Loucy (cell line): ENCODE measurements at regions not wholly inside any gene's neighbourhood (a gene's known extent, or its start where the extent isn't known, plus 50 kb on each side); places are given as distances from the start of the nearest gene placed in this dataset.

Source experiments
- H2AFZ ChIP-seq: fragments of 200-600 bp; sonication (generic); 2 replicates; pipeline ENCODE4 v1.6.0; 2016; ENCODE audit warnings: antibody characterized with exemption, mild to moderate bottlenecking, low read length, moderate library complexity
- H3F3A ChIP-seq: fragments of 200-600 bp; 2 replicates; pipeline ENCODE4 v1.6.0; 2016; ENCODE audit warnings: antibody characterized with exemption, low read depth, mild to moderate bottlenecking
- H3K27me3 ChIP-seq: fragments of 200-600 bp; sonication (generic); 2 replicates; pipeline ENCODE4 v1.6.1; 2014; ENCODE audit warnings: low read length, mild to moderate bottlenecking; ENCODE audit not compliant: insufficient read depth, poor library complexity, severe bottlenecking
- H3K36me3 ChIP-seq: fragments of 200-600 bp; sonication (generic); 2 replicates; pipeline ENCODE4 v1.6.1; 2016; ENCODE audit warnings: low read length; ENCODE audit not compliant: insufficient read depth
- H3K4me1 ChIP-seq: fragments of 200-600 bp; sonication (generic); 2 replicates; pipeline ENCODE4 v1.5.1; 2014; ENCODE audit warnings: low read length, mild to moderate bottlenecking; ENCODE audit not compliant: insufficient read depth, poor library complexity, severe bottlenecking
- H3K4me2 ChIP-seq: fragments of 200-600 bp; sonication (generic); 2 replicates; pipeline ENCODE4 v1.6.0; 2014; ENCODE audit warnings: antibody characterized with exemption, low read length, low read depth, mild to moderate bottlenecking; ENCODE audit not compliant: poor library complexity, severe bottlenecking
- H3K4me3 ChIP-seq: fragments of 200-600 bp; sonication (generic); 2 replicates; pipeline ENCODE4 v1.5.1; 2014; ENCODE audit warnings: low read length, mild to moderate bottlenecking, mixed read lengths; ENCODE audit not compliant: poor library complexity, severe bottlenecking
- H3K79me2 ChIP-seq: fragments of 200-600 bp; sonication (generic); 2 replicates; pipeline ENCODE4 v1.6.1; 2014; ENCODE audit warnings: low read length; ENCODE audit not compliant: insufficient read depth
- H3K9ac ChIP-seq: fragments of 200-600 bp; sonication (generic); 2 replicates; pipeline ENCODE4 v1.6.0; 2014; ENCODE audit warnings: mild to moderate bottlenecking, low read depth, low read length, moderate library complexity; ENCODE audit not compliant: poor library complexity, severe bottlenecking
- H3K9me2 ChIP-seq: fragments of 200-600 bp; sonication (generic); replicated peaks from 2 replicates; pipeline ENCODE4 v1.6.1; 2016; ENCODE audit warnings: low read depth, low read length, mixed read lengths
- H3K9me3 ChIP-seq: fragments of 200-600 bp; sonication (generic); 2 replicates; pipeline ENCODE4 v1.6.1; 2014; ENCODE audit warnings: mild to moderate bottlenecking, antibody characterized with exemption, low read length, low read depth; ENCODE audit not compliant: insufficient read depth
- H4K20me1 ChIP-seq: fragments of 200-600 bp; sonication (generic); 2 replicates; pipeline ENCODE4 v1.6.0; 2014; ENCODE audit warnings: antibody characterized with exemption, low read length, mild to moderate bottlenecking; ENCODE audit not compliant: insufficient read depth, poor library complexity, severe bottlenecking
- EZH2phosphoT487 ChIP-seq: fragments of 200-600 bp; IDR thresholded peaks from 2 replicates; pipeline ENCODE4 v1.6.1; 2018; ENCODE audit warnings: antibody characterized with exemption, mild to moderate bottlenecking, moderate library complexity, borderline replicate concordance
- TF ChIP-seq, protein P1 (sequence below): fragments of 200-600 bp; sonication (generic); conservative IDR thresholded peaks from 2 replicates; pipeline ENCODE4 v1.5.1; 2014; ENCODE audit warnings: mild to moderate bottlenecking, antibody characterized with exemption, low read length

DNA sequence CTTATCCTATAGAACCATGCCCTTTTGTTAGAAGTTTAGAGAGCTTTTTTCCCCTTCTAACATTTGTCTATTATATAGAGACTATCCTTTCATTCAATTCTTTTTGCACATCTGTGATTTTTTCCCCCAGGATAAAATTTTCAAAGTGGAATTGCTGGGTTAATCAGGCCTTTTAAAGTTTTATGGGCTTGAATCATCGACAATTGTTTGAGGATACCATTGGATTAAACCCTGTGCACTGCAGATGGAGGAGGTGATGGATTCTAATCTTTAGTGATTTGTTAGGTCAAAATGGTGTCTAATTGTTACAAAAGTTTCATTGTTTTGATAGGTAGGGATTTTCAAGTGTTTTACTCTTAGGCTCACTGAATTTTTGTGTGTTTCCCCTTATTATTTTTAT, 463.7 kb upstream of the CFAP20DC start:
- no peaks in the 10 kb centered on the region for H3K79me2 ChIP-seq
- H3K9me3 ChIP-seq, result no peaks in the 10 kb centered on the region
- TF ChIP-seq, protein P1, sequence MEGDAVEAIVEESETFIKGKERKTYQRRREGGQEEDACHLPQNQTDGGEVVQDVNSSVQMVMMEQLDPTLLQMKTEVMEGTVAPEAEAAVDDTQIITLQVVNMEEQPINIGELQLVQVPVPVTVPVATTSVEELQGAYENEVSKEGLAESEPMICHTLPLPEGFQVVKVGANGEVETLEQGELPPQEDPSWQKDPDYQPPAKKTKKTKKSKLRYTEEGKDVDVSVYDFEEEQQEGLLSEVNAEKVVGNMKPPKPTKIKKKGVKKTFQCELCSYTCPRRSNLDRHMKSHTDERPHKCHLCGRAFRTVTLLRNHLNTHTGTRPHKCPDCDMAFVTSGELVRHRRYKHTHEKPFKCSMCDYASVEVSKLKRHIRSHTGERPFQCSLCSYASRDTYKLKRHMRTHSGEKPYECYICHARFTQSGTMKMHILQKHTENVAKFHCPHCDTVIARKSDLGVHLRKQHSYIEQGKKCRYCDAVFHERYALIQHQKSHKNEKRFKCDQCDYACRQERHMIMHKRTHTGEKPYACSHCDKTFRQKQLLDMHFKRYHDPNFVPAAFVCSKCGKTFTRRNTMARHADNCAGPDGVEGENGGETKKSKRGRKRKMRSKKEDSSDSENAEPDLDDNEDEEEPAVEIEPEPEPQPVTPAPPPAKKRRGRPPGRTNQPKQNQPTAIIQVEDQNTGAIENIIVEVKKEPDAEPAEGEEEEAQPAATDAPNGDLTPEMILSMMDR, result no peak
- no peak for TF ChIP-seq EZH2phosphoT487
- no peaks in the 10 kb centered on the region for H4K20me1 ChIP-seq
- H3K4me2 ChIP-seq, result no peak overlapping the region
- no peaks in the 10 kb centered on the region for H3F3A ChIP-seq
- H3K27me3 ChIP-seq, result no peaks in the 10 kb centered on the region
- H3K9ac ChIP-seq, result no peak overlapping the region
- H3K36me3 ChIP-seq, result no peaks in the 10 kb centered on the region
- no peak overlapping the region for H3K4me3 ChIP-seq
- H3K9me2 ChIP-seq, result no peaks in the 10 kb centered on the region
- peaks cover 33% of the 10 kb centered on the region for H3K4me1 ChIP-seq
- H2AFZ ChIP-seq, result no peak overlapping the region

DNA sequence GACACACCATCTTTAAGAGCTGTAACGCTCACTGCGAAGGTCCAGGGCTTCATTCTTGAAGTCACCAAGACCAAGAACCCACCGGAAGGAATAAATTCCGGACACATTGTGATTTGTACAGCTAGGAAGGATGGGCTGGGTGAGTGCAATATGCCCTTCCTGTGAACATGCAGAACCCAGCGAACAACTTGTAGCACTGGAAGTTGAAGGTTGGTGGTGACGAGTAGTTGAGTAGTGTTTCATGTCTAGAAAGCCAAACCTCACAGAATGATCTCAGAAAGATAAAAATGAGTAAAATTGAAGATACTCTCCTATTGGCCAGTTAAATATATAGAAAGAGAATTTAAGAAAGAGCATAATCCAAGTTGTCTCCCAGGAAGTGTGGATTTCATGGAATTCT, 462.2 kb upstream of the CFAP20DC start:
- Histone ChIP-seq H3K27me3 (no peaks in the 10 kb centered on the region), H3K4me3 (no peak overlapping the region), H3K4me2 (no peak overlapping the region), H3K79me2 (no peaks in the 10 kb centered on the region), H3K4me1 (peaks cover 26% of the 10 kb centered on the region), H2AFZ (no peak overlapping the region), H3K36me3 (no peaks in the 10 kb centered on the region), H4K20me1 (no peaks in the 10 kb centered on the region), H3F3A (no peaks in the 10 kb centered on the region), H3K9me3 (no peaks in the 10 kb centered on the region), H3K9ac (no peak overlapping the region), H3K9me2 (no peaks in the 10 kb centered on the region)
- TF ChIP-seq EZH2phosphoT487, result no peak
- TF ChIP-seq, protein P1, result no peak

DNA sequence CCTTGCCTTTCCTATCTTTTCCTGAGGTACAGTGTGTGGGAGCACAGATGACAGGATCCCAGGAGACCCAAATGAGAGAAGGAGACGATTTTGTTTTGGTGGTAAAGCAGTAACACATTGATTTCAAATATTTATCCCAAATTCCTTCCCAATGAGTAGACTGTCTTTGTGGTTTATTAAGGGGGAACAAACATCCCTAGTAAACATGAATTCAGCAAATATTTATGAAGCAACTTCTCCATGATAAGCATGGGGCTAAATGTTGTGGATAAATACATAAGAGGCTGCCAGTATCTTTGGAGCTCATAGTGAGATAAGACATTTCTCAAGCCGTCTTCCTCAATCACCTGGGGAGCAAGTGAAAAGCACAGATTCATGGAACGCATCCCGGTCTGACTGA, 460.8 kb upstream of the CFAP20DC start:
- no peaks in the 10 kb centered on the region for H3K9me2 ChIP-seq
- no peaks in the 10 kb centered on the region for H3K27me3 ChIP-seq
- no peaks in the 10 kb centered on the region for H3K79me2 ChIP-seq
- TF ChIP-seq EZH2phosphoT487, result no peak
- TF ChIP-seq, protein P1, result no peak
- no peaks in the 10 kb centered on the region for H3F3A ChIP-seq
- H2AFZ ChIP-seq, result no peak overlapping the region
- no peaks in the 10 kb centered on the region for H3K9me3 ChIP-seq
- no peaks in the 10 kb centered on the region for H4K20me1 ChIP-seq
- H3K36me3 ChIP-seq, result no peaks in the 10 kb centered on the region
- no peak overlapping the region for H3K9ac ChIP-seq
- H3K4me2 ChIP-seq, result no peak overlapping the region
- no peak overlapping the region for H3K4me3 ChIP-seq
- H3K4me1 ChIP-seq, result peaks cover 13% of the 10 kb centered on the region
